GM21529 (cell line): ENCODE measurements at regions not wholly inside any gene's neighbourhood (a gene's known extent, or its start where the extent isn't known, plus 50 kb on each side); places are given as distances from the start of the nearest gene placed in this dataset.

ENCODE experiments used
- ATAC-seq: cut with Tn5 transposase; IDR thresholded peaks from one replicate; pipeline ENCODE4 v1.9.1; 2021; ENCODE audit not compliant: unreplicated experiment

- ATAC-seq, result no peak
Measured at GRCh38 chr13:68199271-68199670, 969.1 kb upstream of the PCDH9 start.

GRCh38 chr13:68190818-68191217, 960.7 kb upstream of the PCDH9 start:
- ATAC-seq, result no peak

GRCh38 chr13:68185444-68186141, 955.5 kb upstream of the PCDH9 start:
- no peak for ATAC-seq

GRCh38 chr13:68176475-68176874, 946.3 kb upstream of the PCDH9 start:
- ATAC-seq, result no peak

GRCh38 chr13:68174893-68175292, 944.8 kb upstream of the PCDH9 start:
- no peak for ATAC-seq

GRCh38 chr13:68173111-68173510, 943.0 kb upstream of the PCDH9 start:
- no peak for ATAC-seq

GRCh38 chr13:68170961-68171360, 940.8 kb upstream of the PCDH9 start:
- no peak for ATAC-seq

GRCh38 chr13:68168448-68168847, 938.3 kb upstream of the PCDH9 start:
- no peak for ATAC-seq

GRCh38 chr13:68160466-68160865, 930.3 kb upstream of the PCDH9 start:
- no peak for ATAC-seq

GRCh38 chr13:68152414-68152813, 922.3 kb upstream of the PCDH9 start:
- ATAC-seq, result no peak

GRCh38 chr13:68145852-68146251, 915.7 kb upstream of the PCDH9 start:
- no peak for ATAC-seq

- no peak for ATAC-seq
Measured at GRCh38 chr13:68128297-68128915, 898.3 kb upstream of the PCDH9 start.

- no peak for ATAC-seq
Measured at GRCh38 chr13:68125087-68125480, 894.9 kb upstream of the PCDH9 start.

GRCh38 chr13:68124437-68125086, 894.4 kb upstream of the PCDH9 start:
- no peak for ATAC-seq

GRCh38 chr13:68110178-68110768, 880.1 kb upstream of the PCDH9 start:
- no peak for ATAC-seq

- ATAC-seq, result no peak
Measured at GRCh38 chr13:68107667-68108066, 877.5 kb upstream of the PCDH9 start.

- no peak for ATAC-seq
Measured at GRCh38 chr13:68099631-68100030, 869.5 kb upstream of the PCDH9 start.

GRCh38 chr13:68081061-68081460, 850.9 kb upstream of the PCDH9 start:
- no peak for ATAC-seq

GRCh38 chr13:68078874-68079273, 848.7 kb upstream of the PCDH9 start:
- ATAC-seq, result no peak

GRCh38 chr13:68078469-68078868, 848.3 kb upstream of the PCDH9 start:
- no peak for ATAC-seq

- no peak for ATAC-seq
Measured at GRCh38 chr13:68076046-68076445, 845.9 kb upstream of the PCDH9 start.
